DND-41 (cell line): ENCODE measurements at regions not wholly inside any gene's neighbourhood (a gene's known extent, or its start where the extent isn't known, plus 50 kb on each side); places are given as distances from the start of the nearest gene placed in this dataset.

ENCODE experiments used
- CTCF ChIP-seq: IDR thresholded peaks from 2 replicates; pipeline ENCODE4 v1.5.1; 2012; ENCODE audit warnings: borderline replicate concordance, low read length, moderate library complexity, mild to moderate bottlenecking; ENCODE audit not compliant: poor library complexity, severe bottlenecking; ENCODE audit errors: extremely low read depth
- EZH2 ChIP-seq: IDR thresholded peaks from 3 replicates; pipeline ENCODE4 v1.6.1; 2012; ENCODE audit warnings: borderline replicate concordance, low read depth, mild to moderate bottlenecking, moderate library complexity, low read length, inconsistent platforms; ENCODE audit not compliant: severe bottlenecking

DNA sequence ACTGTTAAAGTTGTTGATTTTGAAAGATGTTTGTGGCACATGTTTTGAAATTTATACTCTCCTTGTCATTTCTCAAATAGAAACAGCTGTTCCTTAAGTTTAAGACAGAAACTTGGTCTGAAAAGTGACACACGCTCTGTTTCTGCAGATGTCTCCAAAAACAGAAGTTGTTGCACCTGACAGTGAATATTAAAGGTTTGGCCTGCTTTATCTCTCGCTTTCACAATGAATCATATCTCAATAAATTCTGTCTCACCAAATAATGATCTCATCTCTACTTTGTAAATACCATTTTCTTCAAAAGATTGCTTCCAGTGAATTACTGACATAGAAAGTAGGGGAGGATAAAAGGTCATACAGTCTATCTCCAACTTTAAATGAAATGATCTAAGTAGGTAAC is 294.9 kb upstream of the SYT4 start:
- TF ChIP-seq CTCF (no peak), EZH2 (no peak)
